GM12875 (cell line): ENCODE measurements at regions not wholly inside any gene's neighbourhood (a gene's known extent, or its start where the extent isn't known, plus 50 kb on each side); places are given as distances from the start of the nearest gene placed in this dataset.
"Not testable (repeated sequence)": the region's sequence is repeated elsewhere in the genome, so short reads cannot be mapped to it uniquely, and the experiment has no call there.

Experiments used
- H3K4me3 ChIP-seq: one replicate; pipeline ENCODE4 v1.5.1; 2011; ENCODE audit warnings: low read depth, low read length, control low read depth
- CTCF ChIP-seq: IDR thresholded peaks from 2 replicates; pipeline ENCODE4 v1.5.1; 2011; ENCODE audit warnings: low read depth, mild to moderate bottlenecking, control low read depth, inconsistent platforms, low read length, moderate library complexity, borderline replicate concordance; ENCODE audit not compliant: insufficient read depth

- TF ChIP-seq CTCF: no peak
- H3K4me3 ChIP-seq: no peak overlapping the region
Measured at GRCh38 chrX:13383907-13384306, 64.1 kb upstream of the ATXN3L start.

- H3K4me3 ChIP-seq: no peak overlapping the region
- TF ChIP-seq CTCF: no peak
Measured at GRCh38 chrX:13381514-13381913, 61.7 kb upstream of the ATXN3L start.

GRCh38 chrX:13380211-13380610 is 60.4 kb upstream of the ATXN3L start:
- no peak for TF ChIP-seq CTCF
- no peak overlapping the region for H3K4me3 ChIP-seq

- H3K4me3 ChIP-seq: not testable (repeated sequence)
Measured at GRCh38 chrX:13378562-13379518, 59.0 kb upstream of the ATXN3L start.

DNA sequence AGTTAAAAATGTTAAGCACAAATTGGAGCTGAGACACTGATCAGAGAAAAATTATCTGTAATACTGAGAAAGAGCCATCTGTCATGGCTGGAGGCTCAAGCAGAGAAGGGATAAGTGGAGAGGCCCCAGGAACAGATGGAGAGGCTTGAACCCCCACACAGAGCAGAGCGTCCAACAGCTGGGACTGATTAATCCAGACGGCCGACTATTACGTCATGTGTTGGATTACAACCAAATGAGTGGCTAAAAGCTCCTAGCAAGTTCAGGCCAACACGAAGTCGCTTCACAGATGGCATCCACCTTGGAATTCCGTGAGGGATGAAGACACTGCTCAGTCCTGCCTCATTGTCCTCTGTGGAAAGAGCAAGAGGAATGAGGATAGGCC is 57.7 kb upstream of the ATXN3L start:
- no peak for TF ChIP-seq CTCF
- no peak overlapping the region for H3K4me3 ChIP-seq

DNA sequence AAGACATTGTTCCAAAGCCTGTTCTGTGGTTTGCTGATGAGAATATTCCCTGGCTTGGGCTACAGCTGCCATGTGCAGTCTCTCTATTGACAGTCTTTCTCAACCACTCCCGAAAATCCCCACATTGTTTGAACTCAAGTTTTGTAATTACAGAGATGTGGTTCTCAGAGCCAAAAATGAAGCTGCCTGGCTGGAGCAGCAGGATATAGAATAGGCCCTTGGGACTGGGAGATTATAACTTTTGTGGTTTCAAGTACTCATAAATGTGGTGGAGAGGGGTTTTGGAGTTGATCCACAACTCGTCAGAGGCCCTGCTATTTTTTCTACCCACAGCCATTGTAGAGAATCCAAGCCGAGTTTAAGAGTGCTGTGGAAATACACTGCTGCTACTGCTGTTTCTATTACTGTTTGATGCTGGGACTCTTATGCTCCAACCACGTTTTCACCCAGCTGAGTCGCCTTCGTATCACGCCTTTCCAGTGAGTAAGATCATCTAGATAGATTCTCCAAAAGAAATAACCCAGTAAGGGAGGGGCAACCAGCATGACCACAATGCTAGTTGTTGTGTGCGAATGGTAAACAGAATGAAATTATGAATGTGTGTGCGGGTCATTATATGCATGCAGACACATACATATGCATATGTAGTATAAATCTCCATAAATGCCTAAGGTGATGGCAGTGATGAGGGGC is 57.1 kb upstream of the ATXN3L start:
- TF ChIP-seq CTCF: no peak
- H3K4me3 ChIP-seq: no peak overlapping the region

GRCh38 chrX:13375596-13375995 is 55.7 kb upstream of the ATXN3L start:
- not testable (repeated sequence) for H3K4me3 ChIP-seq

- H3K4me3 ChIP-seq: no peak overlapping the region
- no peak for TF ChIP-seq CTCF
Measured at GRCh38 chrX:13374364-13374763, 54.5 kb upstream of the ATXN3L start.
